GM10248 (cell line): ENCODE measurements at regions not wholly inside any gene's neighbourhood (a gene's known extent, or its start where the extent isn't known, plus 50 kb on each side); places are given as distances from the start of the nearest gene placed in this dataset.
"Not testable (repeated sequence)": the region's sequence is repeated elsewhere in the genome, so short reads cannot be mapped to it uniquely, and the experiment has no call there.

Experiments
- CTCF ChIA-PET: fragments of 300-600 bp; sonication (Branson Sonifier 250); formaldehyde crosslinking; extraction: SDS; loops from one replicate; lab custom pipeline; 2021; ENCODE audit warnings: antibody characterized with exemption; lab: Yijun Ruan, JAX
- POLR2A ChIA-PET: fragments of 350-650 bp; sonication (Branson Sonifier 250); formaldehyde crosslinking; extraction: SDS; loops from one replicate; lab custom pipeline; 2020; ENCODE audit warnings: antibody characterized with exemption; lab: Yijun Ruan, JAX
- DNase-seq: peaks from one replicate; pipeline ENCODE4 v3.0.0; 2012; ENCODE audit errors: extremely low spot score
- TF ChIP-seq, protein P1 (sequence below): IDR thresholded peaks from 2 replicates; pipeline ENCODE4 v1.5.1; 2012; ENCODE audit warnings: mild to moderate bottlenecking, low read depth; ENCODE audit errors: extremely low read depth, missing control alignments, control extremely low read depth

DNA sequence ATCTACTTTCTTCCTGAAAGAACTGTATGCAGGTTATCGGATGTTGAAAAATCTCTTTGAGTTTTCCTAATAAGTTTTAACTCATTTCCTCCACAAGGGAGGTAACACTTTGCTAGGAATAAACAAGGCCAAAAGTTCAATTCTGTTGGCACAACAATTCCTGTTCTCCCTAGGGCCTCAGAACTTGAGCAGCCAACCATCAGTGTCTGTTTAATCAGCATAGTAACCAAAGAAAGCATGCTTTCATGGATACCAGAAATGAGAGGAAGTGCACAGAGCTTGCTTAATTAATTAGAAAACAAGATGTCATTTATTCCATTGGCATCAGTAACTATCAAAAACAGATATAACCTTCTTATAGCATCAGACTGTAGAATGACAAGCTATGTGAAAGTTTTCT is 503.2 kb upstream of the CNTNAP5 start:
- TF ChIP-seq, protein P1, sequence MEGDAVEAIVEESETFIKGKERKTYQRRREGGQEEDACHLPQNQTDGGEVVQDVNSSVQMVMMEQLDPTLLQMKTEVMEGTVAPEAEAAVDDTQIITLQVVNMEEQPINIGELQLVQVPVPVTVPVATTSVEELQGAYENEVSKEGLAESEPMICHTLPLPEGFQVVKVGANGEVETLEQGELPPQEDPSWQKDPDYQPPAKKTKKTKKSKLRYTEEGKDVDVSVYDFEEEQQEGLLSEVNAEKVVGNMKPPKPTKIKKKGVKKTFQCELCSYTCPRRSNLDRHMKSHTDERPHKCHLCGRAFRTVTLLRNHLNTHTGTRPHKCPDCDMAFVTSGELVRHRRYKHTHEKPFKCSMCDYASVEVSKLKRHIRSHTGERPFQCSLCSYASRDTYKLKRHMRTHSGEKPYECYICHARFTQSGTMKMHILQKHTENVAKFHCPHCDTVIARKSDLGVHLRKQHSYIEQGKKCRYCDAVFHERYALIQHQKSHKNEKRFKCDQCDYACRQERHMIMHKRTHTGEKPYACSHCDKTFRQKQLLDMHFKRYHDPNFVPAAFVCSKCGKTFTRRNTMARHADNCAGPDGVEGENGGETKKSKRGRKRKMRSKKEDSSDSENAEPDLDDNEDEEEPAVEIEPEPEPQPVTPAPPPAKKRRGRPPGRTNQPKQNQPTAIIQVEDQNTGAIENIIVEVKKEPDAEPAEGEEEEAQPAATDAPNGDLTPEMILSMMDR = no peak
- ChIA-PET CTCF (no interaction called here), POLR2A (no interaction called here)
- DNase-seq = no peak

DNA sequence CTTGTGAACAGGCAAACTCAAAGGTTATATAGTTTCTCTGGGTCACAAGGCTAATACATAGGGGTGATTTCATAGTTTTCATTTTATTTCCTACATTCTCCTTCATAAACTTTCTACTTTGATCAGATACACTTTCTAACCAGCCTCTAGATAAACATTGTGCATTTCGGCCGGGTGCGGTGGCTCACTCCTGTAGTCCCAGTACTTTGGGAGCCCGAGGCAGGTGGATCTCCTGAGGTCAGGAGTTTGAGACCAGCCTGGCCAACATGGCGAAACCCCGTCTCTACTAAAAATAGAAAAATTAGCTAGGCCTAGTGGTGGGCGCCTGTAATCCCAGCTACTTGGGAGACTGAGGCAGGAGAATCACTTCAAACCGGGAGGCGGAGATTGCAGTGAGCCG is 502.6 kb upstream of the CNTNAP5 start:
- CTCF ChIA-PET, POLR2A ChIA-PET, DNase-seq: not testable (repeated sequence)

DNA sequence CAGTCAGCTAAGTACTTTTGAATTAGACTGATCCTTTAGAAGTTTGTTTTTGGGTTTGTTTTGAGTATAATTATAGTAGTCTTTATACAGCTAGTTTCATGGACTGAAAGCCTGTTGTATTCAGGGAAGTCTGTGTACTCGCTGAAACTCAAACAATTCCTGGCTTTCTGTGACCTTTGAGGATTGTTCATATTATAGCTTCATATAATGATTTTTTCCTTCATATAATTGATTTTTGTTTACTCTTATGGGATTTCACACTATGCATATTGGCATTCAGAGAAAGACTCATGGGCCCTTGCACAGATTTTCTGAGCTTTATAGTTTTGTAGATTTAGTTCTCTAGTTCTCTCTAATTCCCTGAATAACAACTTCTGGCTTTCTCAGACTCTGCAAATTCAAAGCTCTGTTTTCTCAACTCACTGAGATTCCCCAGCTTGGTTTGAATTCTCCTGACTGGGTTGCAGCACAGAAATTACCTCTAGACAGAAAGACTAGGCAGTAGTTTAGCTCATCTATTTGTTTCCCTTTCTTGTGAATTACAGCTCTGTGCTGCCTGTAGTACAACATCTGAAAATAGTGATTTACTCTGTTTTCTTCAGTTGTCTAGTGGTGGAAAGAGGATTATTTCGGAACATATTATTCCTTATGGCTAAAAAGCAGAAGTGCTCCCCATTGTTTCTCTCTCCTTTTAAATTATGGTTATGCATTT is 495.9 kb upstream of the CNTNAP5 start:
- CTCF ChIA-PET = interaction anchor here (1.2 to 1.4 kb wide), 2 partner anchors 9 to 16 kb away, joined by 3 read pairs; no protein-coding TSS in a partner anchor

DNA sequence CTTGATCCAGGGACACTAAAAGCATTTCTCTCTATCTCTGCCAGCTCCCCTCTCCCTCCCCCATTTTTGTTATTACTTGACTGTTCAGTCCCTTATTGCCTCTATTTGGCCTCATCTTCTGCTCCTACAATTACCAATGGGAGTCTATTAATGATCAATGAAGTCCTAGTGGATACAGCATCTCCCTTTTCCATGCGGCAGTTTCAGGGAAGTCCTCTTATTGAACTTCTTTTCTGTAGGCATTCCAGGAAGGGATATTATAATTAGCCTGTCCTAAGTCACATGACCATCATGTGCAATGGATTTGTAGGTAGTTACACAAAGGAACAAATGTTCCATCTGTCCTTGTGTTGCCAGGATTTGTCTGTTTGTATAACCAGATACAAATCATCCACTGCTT is 495.1 kb upstream of the CNTNAP5 start:
- DNase-seq = no peak
- TF ChIP-seq, protein P1 = no peak
- CTCF ChIA-PET = no interaction called here
- POLR2A ChIA-PET = no interaction called here

More for the DNA sequence above, 495.9 kb upstream of the CNTNAP5 start:
- DNase-seq = no peak
- POLR2A ChIA-PET = no interaction called here
- TF ChIP-seq, protein P1 = no peak

DNA sequence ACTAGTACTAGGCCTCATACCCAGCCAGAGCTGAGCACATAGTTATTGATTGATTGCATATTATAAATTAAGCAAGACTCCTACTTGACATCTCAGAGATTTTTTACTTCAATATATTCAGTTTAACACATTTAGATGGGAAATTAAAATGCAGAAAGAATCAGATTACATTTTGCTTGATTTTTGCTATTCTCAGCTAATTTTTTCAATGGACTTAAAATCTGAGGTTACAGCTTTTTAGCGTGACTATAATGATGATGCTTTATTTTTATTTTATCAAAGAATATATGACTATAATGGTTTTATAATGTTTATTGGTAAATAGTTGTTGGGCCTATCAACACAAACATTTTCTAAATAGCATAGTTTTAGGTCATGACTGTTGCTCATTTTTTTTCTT is 493.0 kb upstream of the CNTNAP5 start:
- DNase-seq = no peak
- POLR2A ChIA-PET = no interaction called here
- CTCF ChIA-PET = no interaction called here
- TF ChIP-seq, protein P1 = no peak

DNA sequence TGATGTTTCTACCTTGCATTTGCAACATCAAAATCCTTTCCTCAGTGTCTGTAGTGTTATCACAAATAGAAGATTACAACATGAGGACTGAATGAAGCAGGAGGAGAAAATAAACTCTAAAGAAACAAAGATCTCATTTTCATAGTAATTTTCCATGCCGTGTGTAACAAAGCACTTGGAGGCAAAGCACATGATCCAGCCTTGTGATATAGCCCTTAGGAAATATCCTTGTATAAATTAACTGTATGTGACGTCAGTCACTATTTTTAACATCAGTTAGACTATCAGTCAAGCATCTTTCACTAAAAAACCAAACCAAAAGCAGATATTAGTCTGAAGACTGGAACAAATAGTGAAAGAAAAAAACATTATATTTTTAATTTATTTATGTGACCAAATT is 492.1 kb upstream of the CNTNAP5 start:
- POLR2A ChIA-PET = no interaction called here
- CTCF ChIA-PET = no interaction called here
- no peak for DNase-seq
- TF ChIP-seq, protein P1 = no peak

DNA sequence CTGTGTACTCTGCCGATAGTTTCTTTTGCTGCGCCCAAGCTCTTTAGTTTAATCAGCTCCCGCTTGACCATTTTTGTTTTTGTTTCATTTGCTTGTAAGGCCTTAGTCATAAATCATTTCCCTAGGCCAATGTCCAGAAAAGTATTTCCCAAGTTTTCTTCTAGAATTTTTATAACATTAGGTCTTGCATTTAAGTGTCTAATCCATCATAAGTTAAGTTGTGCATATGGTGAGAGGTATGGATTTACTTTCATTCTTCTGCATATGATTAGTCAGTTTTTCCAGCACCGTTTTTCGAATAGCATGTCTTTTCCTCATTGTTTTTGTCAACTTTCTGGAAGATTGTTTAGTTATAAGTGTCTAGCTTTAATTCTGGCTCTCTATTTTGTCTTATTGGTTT is 484.8 kb upstream of the CNTNAP5 start:
- ChIA-PET POLR2A (no interaction called here), CTCF (no interaction called here)
- no peak for DNase-seq
- TF ChIP-seq, protein P1 = no peak
